ENCODE measurements at regions not wholly inside any gene's neighbourhood (a gene's known extent, or its start where the extent isn't known, plus 50 kb on each side); places are given as distances from the start of the nearest gene placed in this dataset.

GRCh38 chr7:70947181-70947580 lies 184.8 kb upstream of the GALNT17 start:
- Histone ChIP-seq H3K27me3 (no peaks in the 10 kb centered on the region), H3K4me1 (no peaks in the 10 kb centered on the region), H3K36me3 (no peaks in the 10 kb centered on the region), H3K9me3 (peaks cover 0 to 18% (median 0%) of the 10 kb centered on the region in 3 donors), H3K27ac (no peak overlapping the region), H3K4me3 (no peak overlapping the region)
- ATAC-seq: no peak
- WGBS, 2 donors (ENCODE audit: low coverage in 1 of 2): 40 to 100% methylated on average over 1 of the region's 2 CpGs
- no peak for TF ChIP-seq POLR2AphosphoS5 (IDR thresholded peaks at IDR 0.05)

DNA sequence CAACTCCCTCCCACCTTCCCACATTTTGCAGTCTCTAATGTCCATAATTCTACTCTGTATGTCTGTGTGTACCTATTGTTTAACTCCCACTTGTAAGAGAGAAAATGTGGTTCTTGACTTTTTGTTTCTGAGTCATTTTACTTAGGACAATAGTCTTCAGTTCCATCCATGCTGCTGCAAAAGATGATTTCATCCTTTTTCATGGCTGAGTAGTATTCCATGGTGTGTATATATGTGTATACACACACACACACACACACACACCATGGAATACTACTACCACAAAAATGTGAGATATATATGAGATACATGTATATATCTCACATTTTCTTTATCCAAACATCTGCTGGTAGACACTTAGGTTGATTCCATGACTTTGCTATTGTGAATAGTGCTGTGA lies 182.1 kb upstream of the GALNT17 start:
- TF ChIP-seq, protein P1, sequence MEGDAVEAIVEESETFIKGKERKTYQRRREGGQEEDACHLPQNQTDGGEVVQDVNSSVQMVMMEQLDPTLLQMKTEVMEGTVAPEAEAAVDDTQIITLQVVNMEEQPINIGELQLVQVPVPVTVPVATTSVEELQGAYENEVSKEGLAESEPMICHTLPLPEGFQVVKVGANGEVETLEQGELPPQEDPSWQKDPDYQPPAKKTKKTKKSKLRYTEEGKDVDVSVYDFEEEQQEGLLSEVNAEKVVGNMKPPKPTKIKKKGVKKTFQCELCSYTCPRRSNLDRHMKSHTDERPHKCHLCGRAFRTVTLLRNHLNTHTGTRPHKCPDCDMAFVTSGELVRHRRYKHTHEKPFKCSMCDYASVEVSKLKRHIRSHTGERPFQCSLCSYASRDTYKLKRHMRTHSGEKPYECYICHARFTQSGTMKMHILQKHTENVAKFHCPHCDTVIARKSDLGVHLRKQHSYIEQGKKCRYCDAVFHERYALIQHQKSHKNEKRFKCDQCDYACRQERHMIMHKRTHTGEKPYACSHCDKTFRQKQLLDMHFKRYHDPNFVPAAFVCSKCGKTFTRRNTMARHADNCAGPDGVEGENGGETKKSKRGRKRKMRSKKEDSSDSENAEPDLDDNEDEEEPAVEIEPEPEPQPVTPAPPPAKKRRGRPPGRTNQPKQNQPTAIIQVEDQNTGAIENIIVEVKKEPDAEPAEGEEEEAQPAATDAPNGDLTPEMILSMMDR (IDR thresholded peaks at IDR 0.05): no peak
- TF ChIP-seq POLR2A (IDR thresholded peaks at IDR 0.05) (no peak), POLR2AphosphoS5 (IDR thresholded peaks at IDR 0.05) (no peak), EP300 (IDR thresholded peaks at IDR 0.05) (no peak)
- H3K27me3 ChIP-seq: no peaks in the 10 kb centered on the region
- ATAC-seq: no peak
- H3K36me3 ChIP-seq: no peaks in the 10 kb centered on the region
- no peak overlapping the region for H3K27ac ChIP-seq
- H3K9me3 ChIP-seq: peaks cover 0 to 18% (median 0%) of the 10 kb centered on the region in 3 donors
- no peak overlapping the region for H3K4me3 ChIP-seq
- no peaks in the 10 kb centered on the region for H3K4me1 ChIP-seq

- 75% methylated on average over 8 of the region's 8 CpGs; no CpG with 5 or more reads in 1 of the 2 donors for WGBS, 2 donors (ENCODE audit: low coverage in 1 of 2)
- H3K27me3 ChIP-seq: no peaks in the 10 kb centered on the region
These were observed 180.5 kb upstream of the GALNT17 start for GRCh38 chr7:70951271-70951962.

GRCh38 chr7:70952311-70952710 lies 179.6 kb upstream of the GALNT17 start:
- Histone ChIP-seq H3K9me3 (peaks cover 0 to 18% (median 0%) of the 10 kb centered on the region in 3 donors), H3K4me3 (no peak overlapping the region), H3K4me1 (no peaks in the 10 kb centered on the region), H3K27me3 (no peaks in the 10 kb centered on the region), H3K27ac (no peak overlapping the region), H3K36me3 (no peaks in the 10 kb centered on the region)
- ATAC-seq: no peak
- no peak for TF ChIP-seq POLR2A (IDR thresholded peaks at IDR 0.05)
- TF ChIP-seq, protein P1 (IDR thresholded peaks at IDR 0.05): no peak
- TF ChIP-seq POLR2AphosphoS5 (IDR thresholded peaks at IDR 0.05): no peak
- TF ChIP-seq EP300 (IDR thresholded peaks at IDR 0.05): no peak
- WGBS, 2 donors (ENCODE audit: low coverage in 1 of 2): 81 to 100% methylated on average over 4 to 8 of the region's 8 CpGs

More at GRCh38 chr7:70951271-70951962, 180.5 kb upstream of the GALNT17 start:
- Histone ChIP-seq H3K4me3 (no peak overlapping the region), H3K4me1 (no peaks in the 10 kb centered on the region), H3K9me3 (peaks cover 0 to 18% (median 0%) of the 10 kb centered on the region in 3 donors), H3K36me3 (no peaks in the 10 kb centered on the region), H3K27ac (no peak overlapping the region)
- no peak for TF ChIP-seq EP300 (IDR thresholded peaks at IDR 0.05)
- TF ChIP-seq, protein P1 (IDR thresholded peaks at IDR 0.05): no peak
- TF ChIP-seq POLR2A (IDR thresholded peaks at IDR 0.05): no peak
- no peak for TF ChIP-seq POLR2AphosphoS5 (IDR thresholded peaks at IDR 0.05)
- no peak for ATAC-seq

- TF ChIP-seq, protein P1 (IDR thresholded peaks at IDR 0.05): no peak
- TF ChIP-seq POLR2A (IDR thresholded peaks at IDR 0.05) (no peak), POLR2AphosphoS5 (IDR thresholded peaks at IDR 0.05) (no peak), EP300 (IDR thresholded peaks at IDR 0.05) (no peak)
- ATAC-seq: no peak
- Histone ChIP-seq H3K4me1 (no peaks in the 10 kb centered on the region), H3K9me3 (peaks cover 0 to 9% (median 0%) of the 10 kb centered on the region in 3 donors), H3K27ac (no peak overlapping the region), H3K4me3 (no peak overlapping the region), H3K27me3 (no peaks in the 10 kb centered on the region), H3K36me3 (no peaks in the 10 kb centered on the region)
- 46 to 64% methylated on average over 4 to 6 of the region's 6 CpGs for whole genome bisulfite sequencing, 2 donors (ENCODE audit: low coverage in 1 of 2)
These were observed 178.6 kb upstream of the GALNT17 start for GRCh38 chr7:70953331-70953741.

Measured in gastroesophageal sphincter (tissue), 4 donors.